ENCODE measurements at regions not wholly inside any gene's neighbourhood (a gene's known extent, or its start where the extent isn't known, plus 50 kb on each side); places are given as distances from the start of the nearest gene placed in this dataset.

GRCh38 chr22:48857202-48857805, 970.4 kb downstream of the BRD1 start:
- peaks cover 0 to 7% (median 0%) of the 10 kb centered on the region in 10 experiments; a peak in 6 of 20 replicates for H3K4me1 ChIP-seq
- no peak for TF ChIP-seq Cebpa-rat (IDR thresholded peaks at IDR 0.05)
- peaks cover 8 to 51% (median 42%) of the 10 kb centered on the region in 11 experiments; a peak in 21 of 22 replicates for H3K27me3 ChIP-seq
- no peak overlapping the region for H3K27ac ChIP-seq
- peaks cover 0 to 4% (median 0%) of the 10 kb centered on the region in 11 experiments; a peak in 3 of 22 replicates for H4K20me1 ChIP-seq
- no peak overlapping the region for H3K9ac ChIP-seq
- H3K4me2 ChIP-seq, result no peak overlapping the region
- no peak overlapping the region for H3K4me3 ChIP-seq
- no peaks in the 10 kb centered on the region for H3K36me3 ChIP-seq
- H3K9me3 ChIP-seq (replicated peaks in 1 of 11), result no peaks in the 10 kb centered on the region

GRCh38 chr22:48856308-48856615, 971.4 kb downstream of the BRD1 start:
- Histone ChIP-seq H3K27me3 (peaks cover 8 to 51% (median 42%) of the 10 kb centered on the region in 11 experiments; a peak in 21 of 22 replicates), H4K20me1 (peaks cover 0 to 4% (median 0%) of the 10 kb centered on the region in 11 experiments; a peak in 4 of 22 replicates), H3K4me3 (no peak overlapping the region), H3K9ac (no peak overlapping the region), H3K4me2 (no peak overlapping the region), H3K9me3 (replicated peaks in 1 of 11) (no peaks in the 10 kb centered on the region), H3K4me1 (peaks cover 0 to 7% (median 0%) of the 10 kb centered on the region in 10 experiments; a peak in 6 of 20 replicates), H3K36me3 (no peaks in the 10 kb centered on the region), H3K27ac (no peak overlapping the region)
- TF ChIP-seq Cebpa-rat (IDR thresholded peaks at IDR 0.05), result no peak

- TF ChIP-seq Cebpa-rat (IDR thresholded peaks at IDR 0.05), result no peak
- H3K36me3 ChIP-seq, result no peaks in the 10 kb centered on the region
- H3K27me3 ChIP-seq, result peaks cover 8 to 51% (median 42%) of the 10 kb centered on the region in 11 experiments; a peak in 21 of 22 replicates
- H3K9ac ChIP-seq, result no peak overlapping the region
- H4K20me1 ChIP-seq, result peaks cover 0 to 4% (median 0%) of the 10 kb centered on the region in 11 experiments; a peak in 4 of 22 replicates
- H3K27ac ChIP-seq, result no peak overlapping the region
- no peaks in the 10 kb centered on the region for H3K9me3 ChIP-seq (replicated peaks in 1 of 11)
- H3K4me3 ChIP-seq, result no peak overlapping the region
- no peak overlapping the region for H3K4me2 ChIP-seq
- peaks cover 0 to 7% (median 0%) of the 10 kb centered on the region in 10 experiments; a peak in 6 of 20 replicates for H3K4me1 ChIP-seq
These were observed 971.9 kb downstream of the BRD1 start for GRCh38 chr22:48855593-48856307.

DNA sequence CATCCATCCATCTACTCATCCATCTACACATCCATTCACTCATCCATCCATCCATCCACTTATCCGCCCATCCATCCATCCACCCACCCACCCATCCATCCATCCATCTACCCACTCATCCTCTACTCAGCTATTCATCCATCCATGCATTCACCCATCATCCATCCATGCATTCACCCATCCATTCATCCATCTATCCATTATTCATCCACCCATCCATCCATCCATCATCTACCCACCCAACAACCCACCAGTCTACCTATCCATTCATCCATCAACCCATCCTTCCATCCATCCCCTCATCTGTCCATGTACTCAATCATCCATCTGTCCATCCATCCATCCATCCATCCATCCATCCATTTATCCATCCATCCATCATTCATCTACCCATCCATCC, 972.7 kb downstream of the BRD1 start:
- Histone ChIP-seq H3K27me3 (peaks cover 8 to 46% (median 40%) of the 10 kb centered on the region in 11 experiments; a peak in 21 of 22 replicates), H3K36me3 (no peaks in the 10 kb centered on the region), H3K4me2 (no peak overlapping the region), H3K9ac (no peak overlapping the region), H3K27ac (no peak overlapping the region), H3K9me3 (replicated peaks in 1 of 11) (no peaks in the 10 kb centered on the region), H3K4me3 (no peak overlapping the region), H3K4me1 (peaks cover 0 to 7% (median 0%) of the 10 kb centered on the region in 10 experiments; a peak in 6 of 20 replicates), H4K20me1 (peaks cover 0 to 4% (median 0%) of the 10 kb centered on the region in 11 experiments; a peak in 4 of 22 replicates)
- no peak for TF ChIP-seq Cebpa-rat (IDR thresholded peaks at IDR 0.05)

DNA sequence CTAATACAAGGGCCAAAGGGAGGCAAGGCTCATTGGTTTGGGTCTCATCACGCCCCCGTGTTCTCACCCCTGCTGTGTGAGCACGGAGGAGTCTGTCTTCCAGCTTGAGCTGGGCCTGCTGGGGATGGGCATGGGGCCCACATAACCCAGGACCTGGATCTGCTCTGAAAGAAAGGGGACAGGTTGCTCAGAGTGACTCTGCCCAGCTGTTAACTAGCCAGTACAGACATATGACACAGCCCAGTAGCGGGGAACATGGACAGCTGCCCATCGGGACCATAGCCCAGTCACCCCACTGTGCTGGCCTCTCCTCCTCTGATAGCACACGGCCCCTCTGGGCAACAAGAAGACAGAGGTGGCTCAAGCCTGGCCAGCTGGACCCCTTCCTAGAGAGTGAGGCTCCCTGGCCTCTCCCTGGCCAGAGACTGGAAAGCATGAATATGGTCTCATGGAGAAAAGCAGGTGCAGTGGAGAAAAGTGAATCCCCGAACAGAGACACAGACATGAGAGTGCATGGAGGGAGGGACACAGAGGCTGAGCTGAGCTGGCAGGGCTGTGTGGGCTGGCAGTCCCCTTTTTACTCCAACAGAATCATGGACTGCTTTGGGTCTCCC, 973.9 kb downstream of the BRD1 start:
- peaks cover 8 to 33% (median 28%) of the 10 kb centered on the region in 11 experiments; a peak in 21 of 22 replicates for H3K27me3 ChIP-seq
- H3K27ac ChIP-seq, result no peak overlapping the region
- H3K9me3 ChIP-seq (replicated peaks in 1 of 11), result no peaks in the 10 kb centered on the region
- H3K9ac ChIP-seq, result no peak overlapping the region
- peaks cover 0 to 4% (median 0%) of the 10 kb centered on the region in 11 experiments; a peak in 4 of 22 replicates for H4K20me1 ChIP-seq
- no peak for TF ChIP-seq Cebpa-rat (IDR thresholded peaks at IDR 0.05)
- H3K4me3 ChIP-seq, result no peak overlapping the region
- no peak overlapping the region for H3K4me2 ChIP-seq
- no peaks in the 10 kb centered on the region for H3K36me3 ChIP-seq
- peaks cover 0 to 7% (median 0%) of the 10 kb centered on the region in 10 experiments; a peak in 6 of 20 replicates for H3K4me1 ChIP-seq

- peaks cover 0 to 7% (median 0%) of the 10 kb centered on the region in 10 experiments; a peak in 6 of 20 replicates for H3K4me1 ChIP-seq
- H3K9me3 ChIP-seq (replicated peaks in 1 of 11), result no peaks in the 10 kb centered on the region
These were observed 975.6 kb downstream of the BRD1 start for GRCh38 chr22:48851933-48852549.

DNA sequence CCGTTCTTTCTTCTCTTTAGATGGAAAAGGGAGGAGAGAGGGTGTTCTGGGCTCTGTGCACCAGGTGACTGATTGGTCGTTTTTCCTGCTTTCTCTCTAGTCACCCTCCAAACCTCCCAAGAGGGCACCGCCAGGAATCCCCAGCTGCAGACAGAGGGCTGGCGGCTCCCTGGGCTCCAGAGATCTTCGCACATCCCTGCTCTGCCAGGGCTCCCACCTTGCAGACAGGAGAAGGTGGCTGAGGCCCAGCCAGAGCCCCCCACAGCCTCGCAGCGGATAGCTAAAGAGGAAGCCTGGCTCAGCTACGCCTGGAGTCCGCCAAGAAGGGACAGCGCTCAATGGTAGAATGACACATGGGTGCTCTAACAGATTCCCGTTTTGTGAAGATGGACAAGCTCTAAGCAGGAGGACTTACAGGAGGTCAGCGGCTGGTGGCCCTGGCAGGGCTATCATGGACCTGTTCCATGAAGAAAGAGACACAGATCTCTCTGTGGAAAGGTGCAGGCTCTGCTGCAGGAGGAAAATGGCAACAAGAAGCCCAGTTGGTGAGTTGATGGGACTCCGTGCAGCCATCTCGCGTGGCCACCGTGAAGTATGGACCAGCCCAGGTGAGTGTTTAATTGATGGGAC, 976.9 kb downstream of the BRD1 start:
- Histone ChIP-seq H3K4me3 (no peak overlapping the region), H4K20me1 (peaks cover 0 to 4% (median 0%) of the 10 kb centered on the region in 11 experiments; a peak in 3 of 22 replicates), H3K9ac (no peak overlapping the region), H3K27ac (no peak overlapping the region), H3K4me1 (peaks cover 0 to 7% (median 0%) of the 10 kb centered on the region in 10 experiments; a peak in 6 of 20 replicates), H3K4me2 (no peak overlapping the region), H3K36me3 (no peaks in the 10 kb centered on the region), H3K9me3 (replicated peaks in 1 of 11) (no peaks in the 10 kb centered on the region), H3K27me3 (peaks cover 0 to 7% (median 0%) of the 10 kb centered on the region in 11 experiments; a peak in 7 of 22 replicates)
- TF ChIP-seq Cebpa-rat (IDR thresholded peaks at IDR 0.05), result no peak

More at GRCh38 chr22:48851933-48852549, 975.6 kb downstream of the BRD1 start:
- Histone ChIP-seq H3K9ac (no peak overlapping the region), H3K4me2 (no peak overlapping the region), H3K4me3 (no peak overlapping the region), H3K27me3 (peaks cover 3 to 16% (median 12%) of the 10 kb centered on the region in 11 experiments; a peak in 21 of 22 replicates), H4K20me1 (peaks cover 0 to 3% (median 0%) of the 10 kb centered on the region in 11 experiments; a peak in 4 of 22 replicates), H3K36me3 (no peaks in the 10 kb centered on the region), H3K27ac (no peak overlapping the region)
- TF ChIP-seq Cebpa-rat (IDR thresholded peaks at IDR 0.05), result no peak

DNA sequence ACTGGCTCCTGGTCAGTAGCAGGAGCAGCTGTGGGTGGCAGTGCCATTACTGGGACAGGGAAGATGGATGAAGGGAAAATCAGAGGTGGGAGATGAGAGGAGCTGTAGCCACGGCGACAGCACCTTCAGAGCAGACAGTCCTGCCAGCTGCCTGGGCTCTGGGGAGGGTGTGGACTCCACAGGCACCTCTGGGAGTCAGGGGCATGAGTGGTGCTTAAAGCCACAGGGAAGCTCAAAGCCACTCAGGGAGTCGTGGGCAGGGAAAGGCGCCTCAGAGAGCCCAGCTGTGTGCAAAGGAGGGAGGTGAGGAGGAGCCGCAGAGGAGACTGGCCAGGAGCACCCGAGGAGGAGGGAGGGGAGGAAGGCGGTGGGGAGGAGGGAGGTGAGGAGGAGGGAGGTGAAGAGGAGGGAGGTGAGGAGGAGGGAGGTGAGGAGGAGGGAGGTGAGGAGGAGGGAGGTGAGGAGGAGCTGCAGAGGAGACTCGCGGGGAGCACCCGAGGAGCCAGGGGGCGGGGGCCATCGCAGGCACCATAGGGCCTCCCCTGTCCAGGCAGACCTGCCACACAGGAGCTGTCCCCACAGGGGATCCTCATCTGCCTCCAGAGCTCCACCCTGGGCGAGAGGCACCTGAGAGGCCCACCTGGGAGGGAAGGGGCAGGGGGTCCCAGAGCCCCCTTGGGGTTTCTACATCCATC, 977.6 kb downstream of the BRD1 start:
- no peak overlapping the region for H3K4me3 ChIP-seq
- H4K20me1 ChIP-seq, result peaks cover 0 to 7% (median 0%) of the 10 kb centered on the region in 11 experiments; a peak in 2 of 22 replicates
- no peaks in the 10 kb centered on the region for H3K36me3 ChIP-seq
- H3K9me3 ChIP-seq (replicated peaks in 1 of 11), result no peaks in the 10 kb centered on the region
- peaks cover 0 to 7% (median 0%) of the 10 kb centered on the region in 11 experiments; a peak in 5 of 22 replicates for H3K27me3 ChIP-seq
- H3K4me2 ChIP-seq, result no peak overlapping the region
- TF ChIP-seq Cebpa-rat (IDR thresholded peaks at IDR 0.05), result no peak
- H3K4me1 ChIP-seq, result peaks cover 0 to 7% (median 0%) of the 10 kb centered on the region in 10 experiments; a peak in 6 of 20 replicates
- no peak overlapping the region for H3K9ac ChIP-seq
- H3K27ac ChIP-seq, result no peak overlapping the region
